Caco-2 (cell line): ENCODE measurements at regions not wholly inside any gene's neighbourhood (a gene's known extent, or its start where the extent isn't known, plus 50 kb on each side); places are given as distances from the start of the nearest gene placed in this dataset.
"Not testable (repeated sequence)": the region's sequence is repeated elsewhere in the genome, so short reads cannot be mapped to it uniquely, and the experiment has no call there.

Source experiments
- BruUV-seq: library from RNA; stranded (reverse); fragments of 400-500 nt; replicated peaks from 2 replicates; lab custom pipeline; 2021; lab: Mats Ljungman, UMichigan
- CTCF ChIA-PET: fragments of 300-600 bp; sonication (Branson Sonifier 250); formaldehyde crosslinking; loops from one replicate; lab custom pipeline; 2022; ENCODE audit warnings: antibody characterized with exemption; lab: Charles Lee
- POLR2A ChIA-PET: fragments of 300-600 bp; sonication (Branson Sonifier 250); formaldehyde crosslinking; loops from one replicate; lab custom pipeline; 2022; ENCODE audit warnings: antibody characterized with exemption; lab: Charles Lee
- DNase-seq, 2 experiments: peaks; one replicate each; pipeline versions ENCODE4 v3.0.0 to v3.0.0-alpha.2; 2020 to 2022
- H3K27me3 ChIP-seq: replicated peaks from 2 replicates; pipeline ENCODE4 v1.6.0; 2011; ENCODE audit warnings: low read length; ENCODE audit not compliant: control insufficient read depth, insufficient read depth
- H3K36me3 ChIP-seq: 2 replicates; pipeline ENCODE4 v1.5.1; 2011; ENCODE audit warnings: low read length; ENCODE audit not compliant: control insufficient read depth, insufficient read depth
- H3K4me1 ChIP-seq: fragments of 250-450 bp; sonication (Bioruptor Pico); 2 replicates; pipeline ENCODE4 v1.5.1; 2020; ENCODE audit warnings: mild to moderate bottlenecking
- H3K4me3 ChIP-seq: 2 replicates; pipeline ENCODE4 v1.5.1; 2011; ENCODE audit warnings: low read depth, mild to moderate bottlenecking, control low read depth, low read length
- H3K9me3 ChIP-seq: fragments of 250-450 bp; sonication (Bioruptor Pico); 2 replicates; pipeline ENCODE4 v1.5.1; 2020; ENCODE audit warnings: mild to moderate bottlenecking, moderate library complexity
- H3K27ac Mint-ChIP-seq: one replicate; pipeline ENCODE4 v1.8.0; 2022; ENCODE audit warnings: mixed read lengths; ENCODE audit not compliant: unreplicated experiment
- H3K27me3 Mint-ChIP-seq: one replicate; pipeline ENCODE4 v1.8.0; 2022; ENCODE audit warnings: mixed read lengths; ENCODE audit not compliant: insufficient read depth, unreplicated experiment
- H3K36me3 Mint-ChIP-seq: one replicate; pipeline ENCODE4 v1.8.0; 2022; ENCODE audit warnings: mild to moderate bottlenecking, mixed read lengths; ENCODE audit not compliant: insufficient read depth, unreplicated experiment
- H3K4me1 Mint-ChIP-seq: one replicate; pipeline ENCODE4 v1.8.0; 2022; ENCODE audit warnings: low read depth, mixed read lengths; ENCODE audit not compliant: unreplicated experiment
- H3K4me3 Mint-ChIP-seq: one replicate; pipeline ENCODE4 v1.8.0; 2022; ENCODE audit warnings: mild to moderate bottlenecking, moderate library complexity, mixed read lengths; ENCODE audit not compliant: unreplicated experiment
- H3K9me3 Mint-ChIP-seq: one replicate; pipeline ENCODE4 v1.8.0; 2022; ENCODE audit warnings: mixed read lengths; ENCODE audit not compliant: unreplicated experiment
- intact Hi-C: fragments of 100-400 bp; cut with micrococcal nuclease; formaldehyde crosslinking; loops from one replicate; pipeline ENCODE4 v1.10.0; 2022; ENCODE audit not compliant: unreplicated experiment
- TF ChIP-seq, protein P1 (sequence below), 2 experiments: fragments of 200-600 bp in 1 of 2; IDR thresholded peaks; 1 replicate in 1 of 2; 2 replicates in 1 of 2; pipeline versions ENCODE4 v1.5.1 to v1.8.0; 2011 to 2022; ENCODE audit warnings: antibody characterized with exemption in 1 of 2, control low read depth in 1 of 2, inconsistent platforms in 1 of 2, low read depth in 1 of 2, low read length in 1 of 2, mild to moderate bottlenecking in 1 of 2, moderate library complexity in 1 of 2; ENCODE audit not compliant: insufficient read depth in 1 of 2, severe bottlenecking in 1 of 2, unreplicated experiment in 1 of 2

DNA sequence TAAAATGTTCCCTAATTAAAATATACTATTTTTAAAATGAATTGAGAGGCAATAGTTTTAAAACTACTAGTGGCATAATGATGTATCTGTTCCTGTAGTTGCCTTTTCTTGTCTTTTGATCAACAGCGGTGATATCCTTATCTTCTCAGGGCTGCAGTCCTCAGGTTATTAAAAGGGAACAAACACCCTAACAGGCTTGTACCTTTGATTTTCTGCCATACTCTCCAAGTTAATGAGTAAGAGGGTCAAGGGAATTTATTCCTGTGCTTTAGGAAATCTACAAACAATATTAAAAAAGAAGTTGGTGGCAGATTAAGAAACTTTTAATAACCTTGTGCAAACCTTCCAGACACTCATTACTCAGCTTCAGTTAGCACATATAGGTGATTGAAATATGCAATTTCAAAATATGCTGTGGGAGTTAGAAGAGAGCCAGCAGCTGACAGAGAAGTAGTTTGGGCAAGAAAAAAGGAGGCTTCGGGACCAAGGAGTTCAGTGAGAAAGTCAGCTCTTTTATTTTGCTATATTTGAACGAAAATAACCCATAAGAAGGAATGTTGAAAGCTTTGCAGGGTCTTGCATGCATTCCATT, 81.0 kb upstream of the TLE4 start:
- H3K36me3 ChIP-seq, result no peaks in the 10 kb centered on the region
- Mint-ChIP-seq H3K36me3 (no peaks in the 10 kb centered on the region), H3K27ac (no peak overlapping the region), H3K27me3 (no peaks in the 10 kb centered on the region), H3K4me1 (peaks cover 7% of the 10 kb centered on the region), H3K9me3 (peaks cover 8% of the 10 kb centered on the region), H3K4me3 (no peak overlapping the region)
- no TSS peak for BruUV-seq
- ChIA-PET POLR2A (no interaction called here), CTCF (no interaction called here)
- TF ChIP-seq, protein P1, sequence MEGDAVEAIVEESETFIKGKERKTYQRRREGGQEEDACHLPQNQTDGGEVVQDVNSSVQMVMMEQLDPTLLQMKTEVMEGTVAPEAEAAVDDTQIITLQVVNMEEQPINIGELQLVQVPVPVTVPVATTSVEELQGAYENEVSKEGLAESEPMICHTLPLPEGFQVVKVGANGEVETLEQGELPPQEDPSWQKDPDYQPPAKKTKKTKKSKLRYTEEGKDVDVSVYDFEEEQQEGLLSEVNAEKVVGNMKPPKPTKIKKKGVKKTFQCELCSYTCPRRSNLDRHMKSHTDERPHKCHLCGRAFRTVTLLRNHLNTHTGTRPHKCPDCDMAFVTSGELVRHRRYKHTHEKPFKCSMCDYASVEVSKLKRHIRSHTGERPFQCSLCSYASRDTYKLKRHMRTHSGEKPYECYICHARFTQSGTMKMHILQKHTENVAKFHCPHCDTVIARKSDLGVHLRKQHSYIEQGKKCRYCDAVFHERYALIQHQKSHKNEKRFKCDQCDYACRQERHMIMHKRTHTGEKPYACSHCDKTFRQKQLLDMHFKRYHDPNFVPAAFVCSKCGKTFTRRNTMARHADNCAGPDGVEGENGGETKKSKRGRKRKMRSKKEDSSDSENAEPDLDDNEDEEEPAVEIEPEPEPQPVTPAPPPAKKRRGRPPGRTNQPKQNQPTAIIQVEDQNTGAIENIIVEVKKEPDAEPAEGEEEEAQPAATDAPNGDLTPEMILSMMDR (IDR thresholded peaks at IDR 0.05; ENCODE audit: insufficient read depth in 1 of 2, low read depth in 1 of 2, low read length in 1 of 2, severe bottlenecking in 1 of 2, unreplicated experiment in 1 of 2), result no peak
- no peaks in the 10 kb centered on the region for H3K9me3 ChIP-seq
- H3K4me1 ChIP-seq, result no peaks in the 10 kb centered on the region
- DNase-seq, result no peak
- H3K27me3 ChIP-seq, result no peaks in the 10 kb centered on the region
- H3K4me3 ChIP-seq, result no peak overlapping the region
- intact Hi-C loops, result no loop called here

DNA sequence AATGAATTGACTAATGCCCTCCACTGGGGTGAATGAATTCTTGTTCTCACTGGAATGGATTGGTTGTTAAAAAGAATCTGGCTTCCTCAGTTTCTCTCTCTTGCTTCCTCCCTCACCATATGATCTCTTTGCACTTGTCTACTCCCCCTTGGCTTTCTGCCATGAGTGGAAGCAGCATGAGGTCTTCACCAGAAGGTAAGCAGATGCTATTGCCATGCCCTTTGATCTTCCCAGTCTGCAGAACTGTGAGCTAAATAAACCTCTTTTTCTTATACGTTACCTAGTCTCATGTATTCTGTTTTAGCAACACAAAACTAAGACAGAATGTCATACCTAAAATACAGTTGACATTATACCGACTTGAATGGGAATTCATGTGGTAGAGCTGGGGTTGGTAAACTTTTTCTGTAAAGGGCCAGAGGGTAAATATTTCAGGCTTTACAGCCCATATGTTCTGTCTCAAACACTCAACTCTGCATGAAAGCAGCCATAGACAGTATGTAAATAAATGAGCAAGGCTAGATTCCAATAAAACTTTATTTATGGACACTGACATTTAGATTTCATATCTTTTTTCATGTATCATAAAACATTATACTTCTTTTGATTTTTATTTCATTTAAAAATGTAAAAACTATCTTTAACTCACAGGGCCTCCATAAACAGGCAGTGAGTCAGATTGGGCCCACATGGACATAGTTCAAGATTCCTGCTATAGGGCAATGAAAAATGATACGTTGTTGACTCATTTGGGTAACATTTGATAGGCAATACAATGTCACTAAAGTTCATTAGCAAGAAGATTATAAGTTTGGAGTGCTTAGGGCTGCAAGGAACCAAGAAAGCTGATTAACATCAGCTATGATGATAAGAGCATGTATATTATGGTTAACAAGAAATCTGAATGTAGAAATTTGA, 79.4 kb upstream of the TLE4 start:
- Mint-ChIP-seq H3K27ac (no peak overlapping the region), H3K36me3 (no peaks in the 10 kb centered on the region), H3K4me3 (no peak overlapping the region), H3K9me3 (no peaks in the 10 kb centered on the region), H3K4me1 (no peaks in the 10 kb centered on the region), H3K27me3 (no peaks in the 10 kb centered on the region)
- no peak for DNase-seq
- H3K4me1 ChIP-seq, result no peaks in the 10 kb centered on the region
- CTCF ChIA-PET, result no interaction called here
- intact Hi-C loops, result no loop called here
- TF ChIP-seq, protein P1 (IDR thresholded peaks at IDR 0.05; ENCODE audit: insufficient read depth in 1 of 2, low read depth in 1 of 2, low read length in 1 of 2, severe bottlenecking in 1 of 2, unreplicated experiment in 1 of 2), result no peak
- no TSS peak for BruUV-seq
- H3K4me3 ChIP-seq, result no peak overlapping the region
- no peaks in the 10 kb centered on the region for H3K27me3 ChIP-seq
- H3K36me3 ChIP-seq, result no peaks in the 10 kb centered on the region
- no peaks in the 10 kb centered on the region for H3K9me3 ChIP-seq
- POLR2A ChIA-PET, result no interaction called here

DNA sequence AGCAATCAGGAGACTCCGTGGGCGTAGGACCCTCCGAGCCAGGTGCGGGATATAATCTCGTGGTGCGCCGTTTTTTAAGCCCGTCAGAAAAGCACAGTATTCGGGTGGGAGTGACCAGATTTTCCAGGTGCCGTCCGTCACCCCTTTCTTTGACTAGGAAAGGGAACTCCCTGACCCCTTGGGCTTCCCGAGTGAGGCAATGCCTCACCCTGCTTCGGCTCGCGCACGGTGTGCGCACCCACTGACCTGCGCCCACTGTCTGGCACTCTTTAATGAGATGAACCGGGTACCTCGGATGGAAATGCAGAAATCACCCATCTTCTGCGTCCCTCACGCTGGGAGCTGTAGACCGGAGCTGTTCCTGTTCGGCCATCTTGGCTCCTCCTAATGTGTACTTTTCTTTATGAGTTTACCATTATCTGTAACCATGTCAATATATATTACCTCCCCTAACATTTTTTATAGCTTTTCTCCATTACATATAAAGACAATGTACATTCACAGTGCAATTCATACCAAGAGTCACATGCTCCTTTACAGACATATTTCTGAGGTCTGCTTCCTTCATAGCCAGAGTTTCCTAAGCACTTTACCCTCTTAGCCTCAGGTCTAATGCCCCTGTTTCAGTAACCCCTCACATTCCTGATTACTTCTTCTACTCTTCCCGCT, 71.4 kb upstream of the TLE4 start:
- H3K27ac Mint-ChIP-seq, H3K9me3 Mint-ChIP-seq, DNase-seq, BruUV-seq, H3K4me1 Mint-ChIP-seq, H3K9me3 ChIP-seq, intact Hi-C loops, H3K4me3 ChIP-seq, POLR2A ChIA-PET, CTCF ChIA-PET, H3K4me3 Mint-ChIP-seq, H3K27me3 Mint-ChIP-seq, H3K27me3 ChIP-seq, H3K36me3 Mint-ChIP-seq, H3K4me1 ChIP-seq, H3K36me3 ChIP-seq: not testable (repeated sequence)
